HPDE6-E6E7 (cell line): ENCODE measurements at regions not wholly inside any gene's neighbourhood (a gene's known extent, or its start where the extent isn't known, plus 50 kb on each side); places are given as distances from the start of the nearest gene placed in this dataset.
"Not testable (repeated sequence)": the region's sequence is repeated elsewhere in the genome, so short reads cannot be mapped to it uniquely, and the experiment has no call there.

Experiments used
- DNase-seq: peaks from one replicate; pipeline ENCODE4 v3.0.0; 2011; ENCODE audit warnings: missing footprints; ENCODE audit errors: extremely low spot score

DNA sequence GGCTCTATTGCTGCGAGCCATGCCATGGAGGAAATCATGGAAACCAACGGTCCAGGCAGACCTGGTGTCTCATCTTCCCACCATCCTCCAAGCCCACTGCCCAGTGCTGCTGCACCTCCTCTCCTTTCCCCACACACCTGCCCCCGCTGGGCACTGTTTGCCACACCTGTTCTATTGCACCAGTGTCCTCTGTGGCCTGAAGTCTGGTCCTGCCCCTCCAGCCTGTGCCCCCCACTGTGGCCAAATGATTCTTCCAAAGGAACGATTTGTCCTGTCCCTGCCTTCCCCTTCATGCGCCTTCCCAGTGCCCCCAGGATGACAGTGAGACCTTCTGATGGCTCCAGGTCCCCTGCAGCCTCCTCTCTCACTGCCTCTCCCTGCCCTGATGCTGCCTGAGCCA is 101.9 kb upstream of the TWIST2 start:
- DNase-seq, result no peak

DNA sequence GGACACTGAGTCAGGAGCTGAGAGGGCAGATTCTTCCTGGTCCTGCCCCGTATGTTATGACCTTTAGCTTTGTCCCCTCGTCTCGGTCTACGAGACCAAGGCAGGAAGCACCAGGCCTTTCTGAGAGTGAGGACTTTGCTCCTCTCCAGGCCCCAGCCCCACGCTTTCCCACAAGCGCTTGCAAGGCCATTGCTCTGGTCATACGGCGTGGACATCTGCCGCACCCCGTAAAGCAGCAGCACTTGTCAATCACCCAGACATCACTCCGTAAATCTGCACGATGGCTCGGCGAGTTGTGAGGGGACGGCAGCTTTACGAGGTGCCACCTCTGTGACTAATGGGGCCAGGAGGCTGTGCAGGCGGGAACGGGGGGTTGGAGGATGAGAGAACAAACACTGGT is 100.8 kb upstream of the TWIST2 start:
- DNase-seq, result no peak

DNA sequence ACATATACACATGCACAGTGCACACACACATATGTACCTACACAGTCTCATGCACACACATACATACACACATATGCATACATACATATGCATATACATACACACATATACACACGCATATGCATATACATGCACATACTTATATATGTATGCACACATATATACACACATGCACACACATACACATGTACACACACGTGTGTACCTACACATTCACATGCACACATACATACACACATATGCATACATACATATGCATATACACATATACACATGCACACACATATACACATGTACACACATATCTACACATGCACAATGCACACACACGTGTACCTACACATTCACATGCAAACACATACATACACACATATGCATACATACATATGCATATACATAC is 100.3 kb upstream of the TWIST2 start:
- no peak for DNase-seq

DNA sequence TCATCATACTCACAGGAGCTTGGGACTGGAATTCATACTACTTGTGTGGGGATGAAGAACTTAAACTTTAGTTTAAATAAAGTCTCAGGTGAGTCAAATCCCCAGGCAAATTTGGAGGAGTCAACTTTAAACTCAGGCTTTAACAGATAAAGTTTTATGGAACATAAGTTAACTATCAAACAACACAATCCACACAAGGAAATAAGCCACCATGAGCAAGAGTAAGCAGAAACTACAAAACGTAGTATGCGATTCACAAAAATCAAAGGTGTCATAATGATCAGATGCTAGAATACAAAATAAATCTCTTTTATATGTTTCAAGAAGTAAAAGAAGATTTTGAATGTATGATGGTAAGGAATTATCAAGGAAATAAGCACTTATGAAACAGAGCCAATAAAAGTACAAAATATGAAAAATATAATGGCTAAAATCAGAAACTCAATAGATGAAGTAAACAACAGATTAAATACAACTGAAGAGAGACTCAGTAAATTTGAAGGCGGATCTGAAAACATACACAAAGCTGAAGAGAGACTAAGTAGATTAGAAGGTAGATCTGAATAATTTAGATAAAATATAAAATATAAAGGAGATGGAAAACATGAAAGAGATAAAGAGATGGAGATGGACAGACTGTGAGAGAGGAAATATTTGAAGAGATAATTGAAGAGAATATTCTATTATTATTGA is 97.5 kb upstream of the TWIST2 start:
- DNase-seq, result no peak

DNA sequence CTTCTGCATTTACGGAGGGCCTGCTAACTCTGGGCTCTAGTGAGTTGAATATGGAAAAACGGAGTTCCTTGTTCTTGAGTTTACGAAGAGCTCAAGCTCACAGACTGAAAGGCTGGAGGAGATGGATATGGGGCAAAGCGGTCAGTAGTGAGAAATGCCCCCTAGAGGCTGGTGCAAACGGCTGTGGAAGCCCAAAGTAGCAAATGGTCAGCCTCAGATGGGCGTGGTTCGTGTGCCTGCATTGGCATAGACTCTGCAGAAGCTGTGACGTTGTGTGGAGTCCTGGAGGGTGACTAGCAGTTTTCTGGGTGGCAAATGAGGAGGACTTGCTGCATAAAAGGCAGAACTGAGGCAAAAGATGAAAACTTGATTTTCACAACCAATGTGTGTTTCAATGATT is 93.6 kb upstream of the TWIST2 start:
- DNase-seq, result no peak

DNA sequence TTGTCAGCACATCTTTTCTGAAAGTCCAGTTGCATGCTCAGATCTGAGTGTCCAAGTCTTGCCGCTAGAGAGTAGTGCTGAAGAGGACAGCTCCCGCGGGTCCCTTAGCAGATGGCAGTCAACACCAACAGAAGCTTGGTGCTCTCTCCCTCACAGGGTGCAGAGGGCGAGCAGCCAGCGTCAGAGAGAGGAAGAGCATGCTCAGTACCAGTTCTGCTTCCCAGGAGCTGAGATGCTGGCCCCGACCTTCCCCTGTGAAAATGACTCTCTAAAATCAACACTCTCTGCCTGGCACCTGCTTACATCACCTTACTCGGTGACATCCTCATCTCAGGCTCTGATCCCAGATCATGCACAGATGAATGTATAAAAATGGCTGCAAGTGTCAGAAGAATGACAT is 86.0 kb upstream of the TWIST2 start:
- no peak for DNase-seq

DNA sequence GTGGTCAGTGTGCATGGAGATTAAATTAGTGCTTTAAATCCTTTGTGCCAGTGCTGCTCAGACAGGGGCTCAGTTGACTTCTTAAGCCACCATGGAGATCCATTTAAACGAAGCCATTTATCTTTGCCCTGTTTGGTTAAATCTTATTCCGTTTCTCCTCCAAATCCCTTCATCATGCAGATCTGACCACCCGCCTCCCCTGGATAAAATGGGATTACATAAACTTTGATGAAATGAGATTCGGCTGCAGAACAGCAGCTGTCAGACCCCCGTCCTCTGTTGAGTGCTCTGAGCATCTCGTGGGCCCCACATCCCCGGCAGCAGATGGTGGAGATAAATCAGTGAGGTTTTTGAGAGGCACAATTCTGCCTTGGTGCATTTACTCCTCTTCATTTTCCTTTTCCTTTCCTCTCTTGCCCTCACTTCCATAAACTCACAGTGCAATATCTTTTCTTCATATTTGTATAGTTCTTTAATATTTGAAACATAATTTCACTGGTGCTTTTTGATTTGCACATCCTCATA is 84.4 kb upstream of the TWIST2 start:
- no peak for DNase-seq

DNA sequence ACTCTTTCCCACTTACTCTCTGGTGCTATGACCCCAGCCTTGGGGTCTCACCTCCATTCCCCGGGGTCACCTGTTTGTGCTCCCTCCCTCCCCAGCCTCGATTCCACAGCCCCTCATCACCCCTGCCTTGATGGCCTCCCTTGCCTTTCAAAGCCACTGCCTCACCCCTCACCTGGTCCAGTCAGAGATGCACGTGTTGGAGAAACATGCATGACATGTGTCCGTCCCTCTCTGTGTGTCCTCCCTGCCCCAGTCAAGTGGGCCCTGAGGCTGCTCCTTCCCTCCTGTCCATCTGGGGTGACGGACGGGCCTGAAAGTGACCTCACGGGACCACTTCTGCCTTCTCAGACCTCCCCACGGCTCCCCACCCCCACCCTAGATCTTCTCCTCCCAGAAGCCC is 82.3 kb upstream of the TWIST2 start:
- no peak for DNase-seq

DNA sequence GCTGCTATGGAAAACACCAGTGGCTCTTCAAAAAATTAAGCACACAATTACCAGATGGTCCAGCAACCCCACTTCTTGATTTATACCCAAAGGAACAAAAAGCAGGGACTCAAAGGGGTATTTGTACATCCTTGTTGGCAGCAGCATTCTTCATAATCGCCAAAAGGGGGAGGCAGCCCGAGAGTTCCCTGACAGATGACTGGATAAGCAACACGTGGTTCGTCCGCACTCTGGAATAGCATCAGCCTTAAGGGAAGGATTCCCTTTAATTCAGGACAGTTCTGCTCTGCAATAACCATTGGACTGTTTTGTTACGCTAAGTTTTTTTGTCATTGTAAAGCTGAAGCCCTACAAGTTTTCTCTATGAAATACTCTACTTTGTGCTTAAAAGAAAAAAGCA is 76.7 kb upstream of the TWIST2 start:
- DNase-seq, result no peak

DNA sequence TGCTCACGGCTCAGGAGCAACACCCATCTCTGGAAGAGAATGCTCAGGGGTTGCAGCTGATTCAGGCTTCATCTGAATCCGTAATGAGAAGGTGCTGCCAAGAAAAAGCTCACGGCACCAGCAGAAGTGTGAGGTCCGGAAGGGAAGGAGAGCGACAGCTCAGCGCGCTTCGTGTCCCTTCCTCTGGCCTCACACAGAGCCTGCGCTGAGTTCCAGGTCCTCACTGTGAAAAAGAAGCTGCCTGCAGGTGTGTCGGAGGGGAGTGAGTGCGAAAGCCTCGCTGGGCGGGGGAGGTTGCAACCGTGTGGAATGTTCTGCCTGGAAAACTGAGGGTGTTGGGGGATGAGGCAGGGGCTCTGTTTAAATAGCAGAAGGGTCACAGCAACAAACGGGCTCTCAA is 76.2 kb upstream of the TWIST2 start:
- DNase-seq, result no peak

DNA sequence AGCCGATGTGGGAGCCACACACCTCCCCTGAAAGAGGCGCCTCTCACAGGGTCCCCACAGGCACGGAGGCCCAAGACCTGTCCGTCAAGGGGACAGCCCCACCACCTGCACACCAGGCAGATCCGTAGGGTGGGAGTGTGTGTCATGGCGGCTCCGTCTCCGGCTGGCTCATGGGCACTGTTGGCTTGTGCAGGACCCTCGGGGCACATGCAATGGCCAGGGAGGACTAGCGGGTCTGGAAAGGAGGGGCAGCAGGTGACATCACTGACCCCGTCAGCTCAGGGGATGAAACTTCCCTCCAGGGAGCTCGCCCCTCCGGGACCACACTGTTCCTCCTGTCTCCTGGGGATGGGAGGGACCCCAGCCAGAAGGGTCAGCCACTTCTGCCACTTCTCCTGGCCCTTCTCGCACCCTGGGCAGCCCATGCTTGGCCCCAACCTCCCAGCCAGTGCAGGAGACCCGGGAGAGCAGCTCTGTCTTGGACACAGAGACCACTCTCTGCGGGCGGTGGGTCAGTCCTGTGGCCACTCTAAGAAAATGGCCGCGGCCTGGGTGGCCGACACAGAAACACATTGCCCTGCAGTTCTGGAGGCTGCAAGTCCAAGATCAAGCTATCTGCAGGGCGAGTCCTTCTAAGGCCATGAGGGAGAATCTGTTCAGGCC is 75.1 kb upstream of the TWIST2 start:
- DNase-seq, result no peak

DNA sequence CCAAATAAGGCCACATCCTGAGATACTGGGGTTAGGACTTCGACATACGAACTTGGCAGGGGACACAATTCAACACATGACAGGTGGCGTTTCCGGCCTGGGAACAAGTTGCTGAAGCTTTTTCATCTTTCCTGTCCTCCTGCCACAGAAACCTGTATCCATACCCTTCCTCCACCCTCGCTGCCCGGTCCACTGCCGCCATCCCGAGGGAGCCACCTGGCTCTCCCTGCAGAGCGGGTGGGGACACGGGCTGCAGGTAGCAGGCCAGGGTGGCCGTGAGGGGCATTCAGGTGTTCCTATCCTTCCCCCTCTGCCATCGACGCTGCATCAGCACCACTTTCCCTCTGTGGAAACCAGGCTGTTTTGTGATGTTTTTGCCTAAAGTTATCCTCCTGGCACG is 74.4 kb upstream of the TWIST2 start:
- no peak for DNase-seq

DNA sequence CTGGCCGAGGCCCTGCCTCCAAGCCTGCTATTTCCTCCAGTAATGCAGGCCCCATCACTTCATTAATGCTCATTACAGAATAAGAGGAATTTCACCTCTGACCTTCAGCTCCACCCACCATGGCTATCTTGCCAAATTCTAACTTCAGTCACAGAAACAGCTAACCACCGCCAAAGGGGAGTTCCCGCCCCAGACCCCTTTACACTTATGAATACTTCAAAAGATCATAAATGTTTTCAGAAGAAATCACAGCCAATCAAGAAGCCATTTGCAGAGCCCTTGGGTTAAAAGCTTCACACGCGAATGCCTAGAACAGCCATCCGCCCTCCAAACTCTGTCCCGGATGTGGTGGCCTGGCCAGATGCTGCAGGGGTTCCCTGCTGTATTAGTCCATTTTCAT is 73.8 kb upstream of the TWIST2 start:
- no peak for DNase-seq

DNA sequence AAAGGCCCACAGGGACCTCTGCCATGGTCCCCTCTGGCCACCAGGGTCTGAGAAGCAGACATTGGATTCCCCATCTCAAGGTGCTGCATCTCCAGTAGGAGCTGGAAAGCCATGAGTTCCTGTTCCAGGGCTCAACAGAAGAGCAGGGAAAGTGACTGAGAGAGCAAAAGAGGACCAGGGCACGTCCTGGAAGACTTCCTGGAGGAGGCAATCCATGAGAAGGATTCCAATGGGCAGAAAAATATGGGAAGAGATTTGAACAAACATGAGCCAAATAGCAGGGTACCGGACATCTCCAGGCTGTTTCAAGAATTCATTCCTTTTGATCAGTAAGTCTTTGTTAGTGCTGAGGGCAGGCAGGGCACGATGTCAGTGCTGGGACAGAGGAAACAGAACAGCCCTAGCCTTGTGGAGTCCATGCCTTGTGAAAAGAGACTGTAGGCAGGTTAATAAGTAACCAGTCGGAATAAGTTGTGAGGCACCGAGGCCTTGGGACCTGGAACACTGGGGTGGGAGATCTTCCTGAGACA is 72.8 kb upstream of the TWIST2 start:
- no peak for DNase-seq

DNA sequence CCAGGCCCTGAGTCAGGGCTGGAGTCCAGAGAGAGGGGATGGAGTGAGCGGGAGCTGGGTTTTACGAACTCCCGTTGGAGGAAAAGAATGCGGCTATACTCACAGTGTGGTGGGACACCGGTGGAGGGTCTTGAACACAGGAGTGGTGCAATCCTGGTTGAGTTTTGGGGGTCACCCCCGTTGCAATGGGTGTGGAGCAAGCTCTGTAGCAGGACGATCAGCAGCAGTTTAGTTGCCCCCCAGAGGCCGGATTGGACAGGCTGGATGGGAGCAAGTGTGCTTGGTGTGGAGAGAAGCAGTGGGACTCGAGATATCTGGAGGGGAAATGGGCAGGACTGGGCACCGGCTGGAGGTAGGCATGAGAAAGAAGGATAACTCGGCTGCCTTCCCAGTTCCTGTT is 72.3 kb upstream of the TWIST2 start:
- DNase-seq, result no peak

DNA sequence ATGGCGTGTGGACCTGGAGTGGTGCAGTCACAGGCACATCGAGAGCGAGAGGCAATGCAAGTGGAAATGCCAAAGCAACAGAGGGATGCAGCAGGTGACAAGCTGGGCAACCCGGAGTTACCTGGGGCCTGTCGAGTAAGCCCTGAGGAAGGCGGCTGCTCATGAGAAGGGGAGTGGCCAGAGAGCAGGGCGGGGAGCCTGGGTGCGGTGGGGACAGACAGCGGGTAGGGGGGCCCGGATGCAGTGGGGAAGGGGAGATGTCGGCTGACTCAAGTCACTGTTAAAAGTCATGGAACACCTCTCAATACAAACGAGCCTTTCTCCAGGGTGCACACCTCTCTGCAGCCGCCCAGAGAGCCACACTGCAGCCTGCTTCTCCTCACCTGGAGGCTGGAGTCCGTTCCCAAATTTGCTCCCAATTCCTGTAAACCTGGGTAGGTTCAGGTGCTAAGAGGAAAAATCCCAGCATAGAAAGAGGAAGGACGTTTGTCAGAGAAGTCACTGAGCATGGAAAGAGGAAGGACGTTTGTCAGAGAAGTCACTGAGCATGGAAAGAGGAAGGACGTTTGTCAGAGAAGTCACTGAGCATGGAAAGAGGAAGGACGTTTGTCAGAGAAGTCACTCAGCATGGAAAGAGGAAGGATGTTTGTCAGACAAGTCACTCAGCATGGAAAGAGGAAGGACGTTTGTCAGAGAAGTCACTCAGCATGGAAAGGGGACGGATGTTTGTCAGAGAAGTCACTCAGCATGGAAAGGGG is 71.7 kb upstream of the TWIST2 start:
- no peak for DNase-seq

DNA sequence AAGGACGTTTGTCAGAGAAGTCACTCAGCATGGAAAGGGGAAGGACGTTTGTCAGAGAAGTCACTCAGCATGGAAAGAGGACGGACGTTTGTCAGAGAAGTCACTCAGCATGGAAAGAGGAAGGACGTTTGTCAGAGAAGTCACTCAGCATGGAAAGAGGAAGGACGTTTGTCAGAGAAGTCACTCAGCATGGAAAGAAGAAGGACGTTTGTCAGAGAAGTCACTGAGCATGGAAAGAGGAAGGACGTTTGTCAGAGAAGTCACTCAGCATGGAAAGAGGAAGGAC is 71.2 kb upstream of the TWIST2 start:
- DNase-seq, result not testable (repeated sequence)

DNA sequence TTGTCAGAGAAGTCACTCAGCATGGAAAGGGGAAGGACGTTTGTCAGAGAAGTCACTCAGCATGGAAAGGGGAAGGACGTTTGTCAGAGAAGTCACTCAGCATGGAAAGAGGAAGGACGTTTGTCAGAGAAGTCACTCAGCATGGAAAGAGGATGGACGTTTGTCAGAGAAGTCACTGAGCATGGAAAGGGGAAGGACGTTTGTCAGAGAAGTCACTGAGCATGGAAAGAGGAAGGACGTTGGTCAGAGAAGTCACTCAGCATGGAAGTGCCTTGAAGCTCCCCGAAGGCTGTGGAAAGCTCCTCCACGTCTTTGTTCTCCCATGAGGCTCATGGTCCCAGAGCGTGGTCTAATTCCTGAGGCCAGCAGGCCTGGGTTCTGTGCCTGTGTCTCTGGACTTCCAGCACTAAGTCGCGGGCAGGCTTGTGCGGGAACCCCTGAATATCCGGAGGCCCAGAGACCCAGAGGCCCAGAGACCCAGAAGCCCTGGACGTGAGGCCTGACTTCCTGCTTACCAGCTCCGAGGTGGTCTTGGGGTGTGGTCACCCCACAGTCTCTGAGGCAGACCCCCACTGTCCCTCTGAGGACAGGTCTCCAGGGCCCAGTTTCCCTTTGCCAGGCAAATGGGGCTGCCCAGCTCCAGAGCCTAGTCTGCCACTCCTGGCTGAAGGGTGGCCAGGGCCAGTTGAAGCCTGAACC is 70.4 kb upstream of the TWIST2 start:
- no peak for DNase-seq

DNA sequence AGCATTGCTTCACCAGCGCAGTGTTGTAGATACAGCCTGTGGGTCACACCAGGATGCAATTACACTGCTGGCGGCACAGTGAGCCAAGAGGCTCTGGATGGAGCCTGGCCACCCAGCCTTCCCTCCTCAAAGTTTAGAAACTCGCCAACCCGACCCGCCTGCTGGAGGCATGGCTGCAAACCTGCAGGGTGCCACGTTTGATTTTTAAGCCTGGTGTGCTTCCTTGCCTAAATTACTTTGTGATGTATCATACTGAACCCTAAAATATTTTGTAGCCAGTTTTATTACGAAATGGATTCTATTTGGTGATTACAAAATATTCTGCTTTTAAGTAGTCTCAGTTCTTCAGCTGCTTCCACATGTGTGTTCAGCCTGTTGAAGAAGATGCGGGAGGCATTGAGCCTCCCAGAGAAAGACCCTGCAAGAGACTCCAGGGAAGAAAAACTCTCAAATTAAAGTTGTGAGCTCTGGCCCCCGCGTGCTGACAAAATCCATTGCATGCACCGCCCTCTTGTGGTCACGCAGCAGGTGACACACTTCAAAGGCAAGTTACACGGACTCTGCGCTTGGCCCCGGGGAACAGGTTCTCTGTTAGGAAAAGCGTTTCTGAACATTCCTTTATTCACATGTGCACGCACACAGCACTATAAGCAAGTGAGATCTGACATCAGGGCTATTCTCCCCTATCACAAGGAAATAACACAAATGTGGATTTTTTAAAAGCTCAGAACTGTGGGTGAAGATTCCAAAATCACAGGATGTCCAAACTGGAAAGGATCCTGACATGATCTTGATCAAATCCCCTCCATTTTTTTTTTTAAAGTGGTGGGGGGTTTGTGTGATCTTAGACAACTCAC is 63.0 kb upstream of the TWIST2 start:
- DNase-seq, result peak; percentile 72

DNA sequence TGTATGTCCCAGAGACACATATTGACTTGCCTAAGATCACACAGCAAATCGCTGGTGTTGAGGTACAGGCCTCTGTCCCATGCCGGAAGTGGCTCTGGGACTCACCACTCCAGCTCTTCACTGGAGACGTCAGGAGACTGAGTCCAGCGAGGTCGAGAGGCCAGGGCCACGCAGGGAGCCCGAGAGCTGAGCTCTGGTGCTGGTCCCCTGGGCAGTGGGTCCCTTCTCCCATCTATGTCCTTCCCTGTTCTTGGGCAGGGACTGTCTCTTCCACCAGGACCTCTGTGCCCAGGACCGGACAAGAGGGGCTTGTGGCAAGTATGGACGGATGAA is 62.4 kb upstream of the TWIST2 start:
- DNase-seq, result no peak

DNA sequence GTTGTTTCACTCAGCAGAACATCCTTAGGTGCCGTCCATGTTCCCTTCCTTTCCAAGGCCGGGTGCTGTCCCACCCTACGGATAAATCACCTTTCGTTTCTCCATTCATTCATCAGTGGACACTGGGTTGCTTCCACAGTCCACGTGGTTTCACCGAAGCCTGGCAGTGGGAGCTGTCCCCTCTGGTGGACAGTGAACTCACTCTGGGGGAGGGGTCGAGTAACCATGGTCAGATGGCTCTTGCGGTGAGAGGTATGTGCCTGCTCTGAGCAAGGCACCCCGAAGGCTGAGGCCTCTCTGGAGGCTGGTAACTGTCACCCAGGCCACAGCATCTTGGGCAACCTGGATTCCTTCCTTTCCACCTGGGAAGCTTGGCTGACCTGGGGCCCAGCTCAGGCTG is 61.5 kb upstream of the TWIST2 start:
- no peak for DNase-seq
